Erythroblast (primary cell): ENCODE measurements at regions not wholly inside any gene's neighbourhood (a gene's known extent, or its start where the extent isn't known, plus 50 kb on each side); places are given as distances from the start of the nearest gene placed in this dataset.

Experiments
- GATA1 ChIP-seq: IDR thresholded peaks from 2 replicates; pipeline ENCODE4 v1.6.1; 2011; ENCODE audit warnings: low read depth, mild to moderate bottlenecking, control low read depth, low read length, moderate library complexity
- POLR2A ChIP-seq: IDR thresholded peaks from 2 replicates; pipeline ENCODE4 v1.6.1; 2011; ENCODE audit warnings: mild to moderate bottlenecking, low read length

- TF ChIP-seq POLR2A (no peak), GATA1 (no peak)
Observed at GRCh38 chr1:58923090-58923470, 139.2 kb upstream of the JUN start.
